Central memory CD8-positive, alpha-beta T cell (primary cell): ENCODE measurements at regions not wholly inside any gene's neighbourhood (a gene's known extent, or its start where the extent isn't known, plus 50 kb on each side); places are given as distances from the start of the nearest gene placed in this dataset.
"Not testable (repeated sequence)": the region's sequence is repeated elsewhere in the genome, so short reads cannot be mapped to it uniquely, and the experiment has no call there.

Source experiments
- ATAC-seq: fragments of 150-1000 bp; cut with Tn5 transposase; replicated peaks from 2 replicates; pipeline ENCODE4 v1.10.0; 2022; ENCODE audit warnings: mild to moderate bottlenecking, moderate FRiP score, moderate number of reproducible peaks; ENCODE audit not compliant: poor library complexity, severe bottlenecking; ENCODE audit errors: extremely low read depth
- DNase-seq, 2 donors: peaks; one replicate each; pipeline ENCODE4 v3.0.0; 2021; ENCODE audit warnings: low spot score in 2 of 2
- H3K27ac Mint-ChIP-seq: one replicate; pipeline ENCODE4 v1.8.0; 2022; ENCODE audit warnings: low read depth, mild to moderate bottlenecking, moderate library complexity, mixed read lengths
- H3K27me3 Mint-ChIP-seq: one replicate; pipeline ENCODE4 v1.8.0; 2022; ENCODE audit warnings: mixed read lengths
- H3K36me3 Mint-ChIP-seq: one replicate; pipeline ENCODE4 v1.8.0; 2022; ENCODE audit warnings: mild to moderate bottlenecking, moderate library complexity, mixed read lengths; ENCODE audit not compliant: insufficient read depth
- H3K4me1 Mint-ChIP-seq: one replicate; pipeline ENCODE4 v1.8.0; 2022; ENCODE audit warnings: mixed read lengths
- H3K4me3 Mint-ChIP-seq: one replicate; pipeline ENCODE4 v1.8.0; 2022; ENCODE audit warnings: mild to moderate bottlenecking, moderate library complexity, mixed read lengths
- H3K9me3 Mint-ChIP-seq: one replicate; pipeline ENCODE4 v1.8.0; 2022; ENCODE audit warnings: mixed read lengths

DNA sequence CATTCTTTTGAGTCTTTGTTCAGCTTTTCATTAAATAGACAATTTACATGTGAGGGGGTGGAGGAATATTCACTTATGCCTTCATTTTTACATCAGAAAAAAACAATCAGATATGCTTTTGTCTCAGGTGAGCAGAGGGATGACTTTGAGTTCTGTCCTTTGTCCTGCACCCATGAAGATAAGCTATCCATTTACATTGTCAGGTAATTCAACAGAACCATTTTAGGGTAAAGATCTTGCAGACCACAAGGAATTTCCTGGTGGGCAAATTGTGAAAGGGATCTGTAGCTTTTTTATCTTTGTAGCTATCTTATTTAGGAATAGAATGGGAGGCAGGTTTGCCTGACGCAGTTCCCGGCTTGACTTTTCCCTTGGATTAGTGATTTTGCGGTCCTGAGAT, 242.7 kb upstream of the IRF2BP2 start:
- no peak overlapping the region for H3K4me3 Mint-ChIP-seq
- H3K27ac Mint-ChIP-seq, result no peak overlapping the region
- peaks cover 3% of the 10 kb centered on the region for H3K4me1 Mint-ChIP-seq
- DNase-seq (no peak), ATAC-seq (no peak)
- no peaks in the 10 kb centered on the region for H3K9me3 Mint-ChIP-seq
- peaks cover under 1% of the 10 kb centered on the region for H3K36me3 Mint-ChIP-seq
- H3K27me3 Mint-ChIP-seq, result no peaks in the 10 kb centered on the region

DNA sequence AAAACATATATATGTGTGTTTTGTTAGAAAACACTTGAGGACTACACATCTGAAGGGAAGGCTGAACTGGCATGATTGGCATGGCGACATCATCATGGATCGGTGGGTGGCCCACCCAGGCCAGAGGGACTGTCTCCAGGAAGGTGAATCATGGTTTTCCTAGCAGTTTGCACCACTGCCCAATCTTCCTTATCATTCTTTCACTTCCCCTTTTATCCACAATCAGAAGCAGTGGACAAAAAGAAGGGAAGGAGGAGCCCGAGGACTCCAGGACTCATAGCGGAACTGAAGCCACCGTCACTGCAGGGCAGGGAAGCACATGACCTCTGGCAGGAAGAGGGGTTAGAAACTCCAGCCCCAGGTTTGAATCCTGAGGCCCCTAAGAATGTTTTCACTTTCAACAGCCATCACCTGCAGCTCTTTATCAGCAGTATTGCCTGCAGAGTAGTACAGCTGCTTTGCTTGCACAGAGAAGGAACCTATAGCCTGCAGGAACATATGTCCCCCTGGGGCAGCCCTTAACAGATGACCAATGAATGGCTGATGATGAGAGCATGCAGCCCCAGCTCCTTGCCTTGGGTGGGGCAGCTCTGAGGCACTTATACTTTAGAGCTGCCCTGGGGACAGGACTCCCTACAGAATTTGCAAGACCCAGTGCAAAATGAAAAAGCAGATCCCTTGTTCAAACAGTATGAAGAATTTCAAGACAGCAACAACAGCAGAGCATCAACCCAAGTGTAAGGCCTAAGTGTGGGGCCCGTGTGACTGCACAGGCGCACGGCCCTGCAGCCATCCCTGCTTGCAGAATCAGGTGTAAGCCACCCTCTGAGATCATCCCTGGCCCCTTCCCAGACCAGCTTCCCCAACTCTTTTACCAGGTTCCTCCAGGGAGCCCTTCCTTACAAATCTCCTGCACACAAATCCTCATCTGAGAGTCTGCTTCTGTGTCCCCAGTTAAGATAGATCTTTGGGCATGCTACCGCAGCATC, 241.8 kb upstream of the IRF2BP2 start:
- no peak overlapping the region for H3K27ac Mint-ChIP-seq
- H3K4me1 Mint-ChIP-seq, result peaks cover 5% of the 10 kb centered on the region
- H3K9me3 Mint-ChIP-seq, result no peaks in the 10 kb centered on the region
- ATAC-seq (no peak), DNase-seq (no peak)
- H3K27me3 Mint-ChIP-seq, result no peaks in the 10 kb centered on the region
- H3K4me3 Mint-ChIP-seq, result no peak overlapping the region
- peaks cover 3% of the 10 kb centered on the region for H3K36me3 Mint-ChIP-seq

DNA sequence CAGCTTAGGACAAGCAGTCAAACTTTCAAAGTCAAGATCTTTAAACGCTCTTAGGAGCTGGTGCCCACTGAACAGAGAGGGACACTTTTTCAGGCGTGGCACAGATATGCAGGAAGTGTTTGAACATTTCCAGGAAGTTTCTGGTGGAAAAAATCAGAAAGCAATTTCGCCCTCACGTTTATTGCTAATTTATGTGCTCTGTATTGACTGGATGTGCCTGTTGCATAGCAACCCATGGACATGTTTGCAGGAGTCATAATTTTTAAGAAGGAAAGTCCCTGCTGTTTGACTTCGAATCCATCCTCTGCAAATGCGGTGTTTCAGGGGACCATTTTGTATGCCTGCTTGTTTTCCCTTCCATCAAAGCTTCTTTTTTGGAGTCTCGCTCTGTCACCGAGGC, 239.9 kb upstream of the IRF2BP2 start:
- ATAC-seq, result no peak
- Mint-ChIP-seq H3K9me3 (no peaks in the 10 kb centered on the region), H3K27ac (no peak overlapping the region), H3K4me1 (peaks cover 19% of the 10 kb centered on the region), H3K27me3 (no peaks in the 10 kb centered on the region), H3K4me3 (no peak overlapping the region), H3K36me3 (peaks cover 3% of the 10 kb centered on the region)
- no peak for DNase-seq

DNA sequence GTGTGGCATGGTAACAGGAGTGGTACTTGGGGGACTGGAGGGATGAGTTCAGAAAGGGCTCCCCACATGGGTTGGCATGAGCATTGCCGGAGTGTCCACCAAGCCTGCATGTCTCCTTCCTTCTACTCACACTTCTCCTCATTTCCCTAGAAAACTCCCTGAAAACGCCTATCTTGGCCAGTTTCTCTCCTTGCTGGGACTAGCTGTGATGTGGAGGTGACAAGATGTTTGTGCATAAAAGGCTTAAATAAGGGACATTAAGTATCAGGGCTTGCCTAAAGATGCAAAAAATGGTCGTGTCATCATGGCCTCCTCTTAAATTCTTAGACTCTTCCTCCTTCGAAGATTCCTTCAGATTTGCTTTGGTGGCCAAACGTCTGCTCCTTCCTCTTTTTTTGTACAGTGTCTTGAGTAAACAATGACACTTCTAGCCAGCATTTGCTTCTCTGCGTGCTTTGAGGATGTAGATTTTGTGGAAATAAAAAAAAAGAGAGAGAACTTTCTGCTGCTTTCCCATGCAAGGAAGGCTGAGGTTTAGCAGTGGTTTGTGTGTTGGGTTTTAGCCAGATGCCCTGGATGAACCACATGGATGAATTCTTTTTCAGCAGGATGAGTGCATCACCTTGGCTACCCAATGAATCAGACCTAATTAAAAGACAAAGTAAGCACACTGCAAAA, 239.1 kb upstream of the IRF2BP2 start:
- Mint-ChIP-seq H3K9me3 (no peaks in the 10 kb centered on the region), H3K27me3 (no peaks in the 10 kb centered on the region), H3K4me1 (peaks cover 27% of the 10 kb centered on the region), H3K27ac (no peak overlapping the region), H3K36me3 (peaks cover 3% of the 10 kb centered on the region), H3K4me3 (no peak overlapping the region)
- DNase-seq (no peak), ATAC-seq (no peak)

- not testable (repeated sequence) for H3K9me3 Mint-ChIP-seq, H3K27ac Mint-ChIP-seq, H3K4me3 Mint-ChIP-seq, DNase-seq, H3K27me3 Mint-ChIP-seq, ATAC-seq, H3K36me3 Mint-ChIP-seq
- peaks cover 41% of the 10 kb centered on the region for H3K4me1 Mint-ChIP-seq
Measured at GRCh38 chr1:234846813-234847212, 236.8 kb upstream of the IRF2BP2 start.

- Mint-ChIP-seq H3K4me1 (peaks cover 41% of the 10 kb centered on the region), H3K4me3 (peak overlapping the region; percentile 11), H3K9me3 (no peaks in the 10 kb centered on the region), H3K36me3 (peaks cover 3% of the 10 kb centered on the region), H3K27me3 (no peaks in the 10 kb centered on the region), H3K27ac (peak overlapping the region; percentile 86)
- ATAC-seq, result no peak
- no peak for DNase-seq
Measured at GRCh38 chr1:234845836-234846235, 235.9 kb upstream of the IRF2BP2 start.

DNA sequence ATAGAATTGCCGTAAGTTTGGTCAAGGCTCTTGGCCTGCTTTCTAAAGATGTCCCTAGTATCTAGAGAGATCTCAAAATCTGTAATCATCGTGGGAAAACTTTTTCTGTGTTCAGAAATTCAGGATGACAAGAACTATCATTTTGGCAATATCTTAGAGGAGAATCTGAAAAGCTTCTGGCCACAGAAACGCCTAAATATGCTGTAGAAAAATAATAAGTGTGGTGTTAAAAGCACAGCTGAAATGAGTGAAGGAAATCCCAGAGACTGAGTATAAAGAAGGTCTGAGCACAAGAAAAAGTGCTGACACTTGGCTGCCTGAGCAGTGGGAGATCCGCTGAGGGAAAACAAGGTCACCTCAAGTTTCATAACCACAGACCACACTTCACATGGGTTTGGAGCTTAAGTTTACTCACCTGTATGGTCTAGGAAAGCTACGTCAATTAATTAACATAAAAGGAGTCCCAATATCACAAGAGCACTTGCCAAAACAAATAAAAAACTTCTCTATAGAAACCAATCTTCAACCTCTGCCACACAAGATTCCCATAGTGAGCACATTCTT, 235.2 kb upstream of the IRF2BP2 start:
- ATAC-seq, result peak; percentile 66
- peak overlapping the region; percentile 86 for H3K27ac Mint-ChIP-seq
- no peaks in the 10 kb centered on the region for H3K27me3 Mint-ChIP-seq
- H3K4me1 Mint-ChIP-seq, result peaks cover 41% of the 10 kb centered on the region
- no peaks in the 10 kb centered on the region for H3K9me3 Mint-ChIP-seq
- H3K36me3 Mint-ChIP-seq, result peaks cover 3% of the 10 kb centered on the region
- peak overlapping the region; percentile 31 for H3K4me3 Mint-ChIP-seq
- peak in 1 of 2 donors; percentile 20 for DNase-seq

DNA sequence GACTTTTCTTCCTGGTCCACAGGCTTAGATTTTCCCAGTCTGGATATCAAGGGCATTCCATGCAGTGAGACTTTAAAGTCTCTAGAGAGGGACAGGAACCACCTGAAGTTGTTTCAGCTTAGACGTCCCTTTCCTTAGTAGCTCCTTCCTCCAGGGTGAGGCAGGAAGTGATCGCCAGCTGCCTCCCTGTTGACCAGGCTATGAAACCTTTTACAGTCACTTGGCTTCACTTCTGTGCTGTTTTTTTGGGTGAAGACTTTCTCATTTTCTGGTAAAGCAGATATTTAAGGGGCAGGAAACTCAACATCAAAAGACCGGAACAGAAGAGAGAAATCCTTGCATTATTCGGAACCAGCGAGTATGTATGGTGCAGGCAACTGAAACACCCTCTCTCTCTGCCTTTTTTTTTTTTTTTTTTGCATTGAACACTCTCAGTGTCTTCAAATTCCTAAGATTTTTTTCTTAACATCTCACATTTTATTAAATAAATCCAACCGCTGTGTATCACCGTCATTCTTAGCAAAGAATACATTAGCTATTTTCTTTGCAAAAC, 234.6 kb upstream of the IRF2BP2 start:
- peak overlapping the region; percentile 31 for H3K4me3 Mint-ChIP-seq
- peaks cover 3% of the 10 kb centered on the region for H3K36me3 Mint-ChIP-seq
- ATAC-seq, result no peak
- H3K4me1 Mint-ChIP-seq, result peaks cover 41% of the 10 kb centered on the region
- H3K27ac Mint-ChIP-seq, result peak overlapping the region; percentile 86
- DNase-seq, result no peak
- H3K9me3 Mint-ChIP-seq, result no peaks in the 10 kb centered on the region
- H3K27me3 Mint-ChIP-seq, result no peaks in the 10 kb centered on the region

DNA sequence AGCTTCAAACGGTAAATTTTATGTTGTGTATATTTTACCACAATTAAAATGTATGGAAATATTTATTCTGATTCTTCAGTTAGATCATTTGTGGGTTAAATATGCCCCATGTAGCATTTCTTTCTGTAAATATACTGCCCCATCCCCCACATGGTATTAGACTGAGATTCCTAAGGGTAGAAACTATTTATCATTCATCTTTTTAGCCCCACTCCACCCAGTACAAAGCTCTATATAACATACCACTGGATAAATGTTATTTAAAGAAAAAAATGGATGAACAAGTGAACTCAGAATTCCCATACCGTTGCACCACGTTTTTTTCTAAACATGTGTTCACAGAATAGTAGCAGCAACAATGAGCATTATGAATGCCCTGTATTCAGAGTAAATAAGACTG, 234.0 kb upstream of the IRF2BP2 start:
- no peak for DNase-seq
- no peaks in the 10 kb centered on the region for H3K27me3 Mint-ChIP-seq
- H3K27ac Mint-ChIP-seq, result no peak overlapping the region
- peaks cover 3% of the 10 kb centered on the region for H3K36me3 Mint-ChIP-seq
- no peaks in the 10 kb centered on the region for H3K9me3 Mint-ChIP-seq
- ATAC-seq, result no peak
- H3K4me1 Mint-ChIP-seq, result peaks cover 41% of the 10 kb centered on the region
- H3K4me3 Mint-ChIP-seq, result no peak overlapping the region

DNA sequence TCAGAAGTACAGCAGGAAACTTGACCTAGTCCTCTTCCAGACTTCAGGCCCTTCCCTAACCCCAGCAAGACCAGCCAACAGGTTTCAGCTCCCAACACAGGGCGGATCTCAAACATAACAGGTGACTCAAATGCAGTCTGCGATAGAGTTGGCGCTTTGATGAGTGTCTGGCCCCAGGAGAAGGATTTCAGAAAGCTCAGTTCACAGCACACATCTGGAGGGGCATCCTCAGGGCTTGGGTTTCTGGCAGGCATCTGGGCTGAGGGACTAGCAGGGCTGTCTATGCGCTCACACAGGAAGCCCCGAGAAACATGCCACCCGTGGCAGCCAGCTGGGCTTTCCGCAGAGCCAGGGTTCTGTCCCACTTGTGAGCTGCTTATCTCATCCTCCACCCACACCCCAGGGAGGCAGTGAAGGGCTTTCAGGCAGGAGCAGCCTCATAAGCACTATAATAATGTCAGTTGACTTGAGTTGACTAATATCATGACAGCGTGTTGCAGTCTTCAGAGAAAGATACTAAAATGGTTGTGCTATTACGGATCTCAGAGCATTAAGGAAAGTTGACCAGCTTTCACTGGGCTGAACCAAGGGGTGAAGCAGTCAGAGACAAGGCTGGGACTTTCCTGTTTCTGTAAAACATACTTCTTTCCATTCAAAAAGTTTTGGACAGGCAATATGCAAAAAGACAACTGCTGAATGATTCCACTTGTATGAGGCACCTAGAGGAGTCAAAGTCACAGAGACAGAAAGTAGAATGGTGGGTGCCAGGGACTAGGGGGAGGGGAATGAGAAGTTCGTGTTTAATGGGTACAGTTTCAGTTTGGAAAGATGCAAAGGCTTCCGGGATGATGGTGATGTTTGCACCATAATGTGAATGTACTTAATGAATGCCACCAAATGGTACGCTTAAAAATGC, 233.0 kb upstream of the IRF2BP2 start:
- H3K4me1 Mint-ChIP-seq, result peaks cover 43% of the 10 kb centered on the region
- H3K4me3 Mint-ChIP-seq, result peak overlapping the region; percentile 49
- no peaks in the 10 kb centered on the region for H3K27me3 Mint-ChIP-seq
- peak overlapping the region; percentile 49 for H3K27ac Mint-ChIP-seq
- no peaks in the 10 kb centered on the region for H3K9me3 Mint-ChIP-seq
- ATAC-seq (peak; percentile 66), DNase-seq (peak; percentile 26 to 29)
- H3K36me3 Mint-ChIP-seq, result peaks cover 3% of the 10 kb centered on the region

- Mint-ChIP-seq H3K4me3 (no peak overlapping the region), H3K27ac (peak overlapping the region; percentile 44), H3K9me3 (no peaks in the 10 kb centered on the region), H3K4me1 (peaks cover 42% of the 10 kb centered on the region), H3K27me3 (no peaks in the 10 kb centered on the region), H3K36me3 (no peaks in the 10 kb centered on the region)
- ATAC-seq, result no peak
- DNase-seq, result no peak
Measured at GRCh38 chr1:234841710-234842231, 231.8 kb upstream of the IRF2BP2 start.
